Parathyroid adenoma (tissue), 2 donors: ENCODE measurements at regions not wholly inside any gene's neighbourhood (a gene's known extent, or its start where the extent isn't known, plus 50 kb on each side); places are given as distances from the start of the nearest gene placed in this dataset.

Experiments
- H2AFZ ChIP-seq: fragments of 300-600 bp; sonication (generic); one replicate; pipeline ENCODE4 v1.7.0; 2017; ENCODE audit warnings: antibody characterized with exemption, mild to moderate bottlenecking
- H3K27ac ChIP-seq: fragments of 300-600 bp; sonication (generic); one replicate; pipeline ENCODE4 v1.7.0; 2017
- H3K27me3 ChIP-seq: fragments of 300-600 bp; sonication (generic); one replicate; pipeline ENCODE4 v1.7.0; 2017; ENCODE audit warnings: low read length; ENCODE audit not compliant: control insufficient read depth, insufficient read depth
- H3K36me3 ChIP-seq: fragments of 300-600 bp; sonication (generic); one replicate; pipeline ENCODE4 v1.7.0; 2017; ENCODE audit warnings: low read length; ENCODE audit not compliant: control insufficient read depth, insufficient read depth
- H3K4me1 ChIP-seq: fragments of 300-600 bp; sonication (generic); one replicate; pipeline ENCODE4 v1.7.0; 2017; ENCODE audit warnings: control low read depth
- H3K4me2 ChIP-seq: fragments of 300-600 bp; sonication (generic); one replicate; pipeline ENCODE4 v1.7.0; 2017; ENCODE audit warnings: low read length
- H3K4me3 ChIP-seq: fragments of 300-600 bp; sonication (generic); one replicate; pipeline ENCODE4 v1.7.0; 2017; ENCODE audit warnings: low read depth, low read length
- H3K79me2 ChIP-seq: fragments of 300-600 bp; sonication (generic); one replicate; pipeline ENCODE4 v1.7.0; 2017; ENCODE audit warnings: control low read depth
- H3K9ac ChIP-seq: fragments of 300-600 bp; sonication (generic); one replicate; pipeline ENCODE4 v1.7.0; 2017; ENCODE audit warnings: mild to moderate bottlenecking
- H3K9me3 ChIP-seq: fragments of 300-600 bp; sonication (generic); one replicate; pipeline ENCODE4 v1.7.0; 2017; ENCODE audit warnings: low read length; ENCODE audit not compliant: control insufficient read depth
- TF ChIP-seq, protein P1 (sequence below): fragments of 300-600 bp; sonication (generic); IDR thresholded peaks from one replicate; pipeline ENCODE4 v1.7.0; 2017; ENCODE audit warnings: antibody characterized with exemption, mild to moderate bottlenecking
- donor health status: primary hyperparathyroidism.

DNA sequence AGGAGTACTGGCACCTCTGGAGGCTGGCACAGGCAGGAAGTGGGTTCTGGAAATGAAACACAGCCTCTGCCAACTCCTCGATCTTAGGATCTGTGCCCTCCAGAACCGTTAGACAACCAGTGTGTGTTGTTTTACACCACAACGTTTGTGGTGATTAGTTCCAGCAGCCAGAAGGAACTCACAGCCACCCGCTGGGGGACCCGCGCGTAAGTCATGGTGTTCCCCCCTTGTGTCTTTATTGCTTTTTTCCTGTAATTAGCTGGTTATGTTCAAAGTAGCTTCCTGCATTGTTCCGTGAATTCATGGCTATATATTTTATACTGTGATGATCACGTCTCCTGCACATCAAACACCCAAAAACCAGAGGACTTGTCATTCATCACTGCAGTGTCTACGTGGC, 117.4 kb downstream of the RNASET2 start:
- H3K4me2 ChIP-seq: no peak overlapping the region
- H3K9me3 ChIP-seq: no peaks in the 10 kb centered on the region
- H3K4me3 ChIP-seq: no peak overlapping the region
- H3K27me3 ChIP-seq: no peaks in the 10 kb centered on the region
- H3K36me3 ChIP-seq: no peaks in the 10 kb centered on the region
- no peak overlapping the region for H3K27ac ChIP-seq
- H2AFZ ChIP-seq: no peak overlapping the region
- H3K9ac ChIP-seq: no peak overlapping the region
- no peaks in the 10 kb centered on the region for H3K4me1 ChIP-seq
- TF ChIP-seq, protein P1, sequence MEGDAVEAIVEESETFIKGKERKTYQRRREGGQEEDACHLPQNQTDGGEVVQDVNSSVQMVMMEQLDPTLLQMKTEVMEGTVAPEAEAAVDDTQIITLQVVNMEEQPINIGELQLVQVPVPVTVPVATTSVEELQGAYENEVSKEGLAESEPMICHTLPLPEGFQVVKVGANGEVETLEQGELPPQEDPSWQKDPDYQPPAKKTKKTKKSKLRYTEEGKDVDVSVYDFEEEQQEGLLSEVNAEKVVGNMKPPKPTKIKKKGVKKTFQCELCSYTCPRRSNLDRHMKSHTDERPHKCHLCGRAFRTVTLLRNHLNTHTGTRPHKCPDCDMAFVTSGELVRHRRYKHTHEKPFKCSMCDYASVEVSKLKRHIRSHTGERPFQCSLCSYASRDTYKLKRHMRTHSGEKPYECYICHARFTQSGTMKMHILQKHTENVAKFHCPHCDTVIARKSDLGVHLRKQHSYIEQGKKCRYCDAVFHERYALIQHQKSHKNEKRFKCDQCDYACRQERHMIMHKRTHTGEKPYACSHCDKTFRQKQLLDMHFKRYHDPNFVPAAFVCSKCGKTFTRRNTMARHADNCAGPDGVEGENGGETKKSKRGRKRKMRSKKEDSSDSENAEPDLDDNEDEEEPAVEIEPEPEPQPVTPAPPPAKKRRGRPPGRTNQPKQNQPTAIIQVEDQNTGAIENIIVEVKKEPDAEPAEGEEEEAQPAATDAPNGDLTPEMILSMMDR: no peak
- no peaks in the 10 kb centered on the region for H3K79me2 ChIP-seq

DNA sequence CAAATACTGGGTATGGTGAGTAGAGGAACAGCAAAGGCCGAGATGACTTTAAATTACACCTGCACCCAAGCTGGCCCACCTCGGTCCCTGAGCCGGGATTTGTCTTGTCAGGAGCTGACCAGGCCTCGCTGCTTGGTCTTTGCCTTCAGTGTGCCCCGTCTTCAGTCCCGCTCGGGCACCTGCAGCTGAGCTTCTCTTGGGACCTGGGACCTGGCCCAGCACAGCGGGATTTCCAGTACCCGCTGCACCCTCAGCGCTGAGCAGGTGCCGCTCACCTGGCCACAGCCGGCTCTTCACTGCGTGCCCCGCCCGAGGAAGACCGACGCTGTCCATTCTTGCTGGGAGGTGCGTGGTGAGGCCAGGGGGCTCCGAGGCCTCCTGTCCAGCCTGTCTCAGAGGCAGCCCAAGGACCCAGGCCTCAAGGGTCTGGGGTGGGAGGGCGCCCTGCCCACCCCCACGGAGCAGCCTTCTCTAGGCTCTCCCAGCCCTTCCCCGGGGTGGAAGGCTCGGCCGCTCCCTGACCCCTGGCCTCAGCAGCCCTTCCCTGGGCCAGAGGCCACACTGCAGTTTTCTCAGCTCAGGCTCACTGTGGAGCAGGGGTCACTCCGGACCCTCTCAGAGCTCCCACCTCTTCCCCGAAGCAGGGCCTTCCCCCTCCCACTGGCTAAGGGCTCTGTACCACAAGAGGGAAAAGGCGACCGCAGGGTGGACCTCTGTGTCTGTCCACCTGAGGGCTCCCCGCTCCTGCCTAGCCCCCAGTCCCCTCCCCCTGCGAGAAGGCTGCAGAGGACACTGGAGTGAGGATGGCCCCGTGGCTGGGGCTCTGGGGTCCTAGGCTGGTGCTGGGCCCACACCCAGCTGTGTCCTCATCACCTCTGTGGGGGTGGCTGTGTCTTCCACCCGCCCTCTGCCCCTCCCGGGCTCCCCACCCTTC, 119.3 kb downstream of the RNASET2 start:
- H2AFZ ChIP-seq: no peak overlapping the region
- H3K27ac ChIP-seq: no peak overlapping the region
- H3K4me2 ChIP-seq: no peak overlapping the region
- H3K9ac ChIP-seq: no peak overlapping the region
- no peaks in the 10 kb centered on the region for H3K79me2 ChIP-seq
- no peak overlapping the region for H3K4me3 ChIP-seq
- H3K27me3 ChIP-seq: no peaks in the 10 kb centered on the region
- TF ChIP-seq, protein P1: no peak
- H3K36me3 ChIP-seq: no peaks in the 10 kb centered on the region
- H3K9me3 ChIP-seq: no peaks in the 10 kb centered on the region
- no peaks in the 10 kb centered on the region for H3K4me1 ChIP-seq

DNA sequence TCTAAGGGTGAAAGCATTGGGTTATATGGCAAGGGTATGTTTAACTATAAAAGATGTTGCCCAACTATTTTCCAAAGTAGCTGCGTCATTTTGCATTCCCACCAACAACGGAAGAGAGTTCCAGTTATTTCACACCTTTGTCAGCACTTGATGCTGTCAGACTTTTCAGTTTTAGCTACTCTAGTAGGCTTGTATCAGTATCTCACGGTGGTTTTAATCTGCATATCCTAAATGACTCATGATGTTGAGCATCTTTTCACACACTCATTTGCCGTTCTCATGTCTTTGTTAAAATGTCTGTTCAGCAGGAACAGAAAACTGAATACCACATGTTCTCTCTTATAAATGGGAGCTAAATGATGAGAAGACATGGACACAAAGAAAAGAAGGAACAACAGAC, 122.3 kb downstream of the RNASET2 start:
- no peak overlapping the region for H3K9ac ChIP-seq
- no peak overlapping the region for H2AFZ ChIP-seq
- H3K9me3 ChIP-seq: no peaks in the 10 kb centered on the region
- H3K27ac ChIP-seq: no peak overlapping the region
- TF ChIP-seq, protein P1: no peak
- no peaks in the 10 kb centered on the region for H3K4me1 ChIP-seq
- no peak overlapping the region for H3K4me2 ChIP-seq
- no peaks in the 10 kb centered on the region for H3K27me3 ChIP-seq
- no peaks in the 10 kb centered on the region for H3K79me2 ChIP-seq
- H3K36me3 ChIP-seq: no peaks in the 10 kb centered on the region
- H3K4me3 ChIP-seq: no peak overlapping the region

DNA sequence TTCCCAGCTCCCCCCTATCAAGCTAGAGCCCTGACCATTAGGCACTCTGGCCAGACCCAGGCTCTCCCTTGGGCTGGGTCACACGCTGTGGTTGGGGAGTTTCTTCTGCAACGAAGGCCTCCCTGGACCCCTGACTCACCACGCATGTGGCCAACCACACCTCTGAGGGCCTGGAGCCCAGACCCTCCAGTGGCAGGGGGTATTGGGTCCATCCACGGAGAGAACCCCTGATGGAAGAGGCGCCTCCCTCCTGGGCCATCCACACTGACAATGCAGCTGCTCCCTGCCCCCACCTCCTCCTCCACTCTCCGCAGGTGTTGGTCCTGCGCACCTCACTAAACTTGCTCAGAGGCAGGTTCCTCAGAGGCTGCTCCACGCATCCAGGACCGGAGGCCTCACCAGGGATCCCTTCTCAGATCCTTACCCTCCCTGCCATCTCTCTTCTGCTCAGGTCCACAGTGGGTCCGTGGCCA, 125.4 kb downstream of the RNASET2 start:
- no peaks in the 10 kb centered on the region for H3K36me3 ChIP-seq
- no peak overlapping the region for H3K4me2 ChIP-seq
- no peak overlapping the region for H3K4me3 ChIP-seq
- no peak overlapping the region for H3K9ac ChIP-seq
- H3K79me2 ChIP-seq: no peaks in the 10 kb centered on the region
- H3K27me3 ChIP-seq: no peaks in the 10 kb centered on the region
- TF ChIP-seq, protein P1: no peak
- no peaks in the 10 kb centered on the region for H3K4me1 ChIP-seq
- no peaks in the 10 kb centered on the region for H3K9me3 ChIP-seq
- H2AFZ ChIP-seq: no peak overlapping the region
- H3K27ac ChIP-seq: no peak overlapping the region
